Heart right ventricle (tissue), 16 donors: ENCODE measurements at regions not wholly inside any gene's neighbourhood (a gene's known extent, or its start where the extent isn't known, plus 50 kb on each side); places are given as distances from the start of the nearest gene placed in this dataset.
A peak's percentile ranks its signal among the peaks of the same experiment; 100 is the strongest.

Source experiments
- ATAC-seq, 8 donors: fragments of 200-7000 bp; cut with Tn5 transposase; one replicate each; pipeline ENCODE4 v1.9.1; 2020; ENCODE audit warnings: mild to moderate bottlenecking in 8 of 8, moderate library complexity in 8 of 8, moderate number of reproducible peaks in 1 of 8
- DNase-seq, 2 donors: peaks; one replicate each; pipeline ENCODE4 v3.0.0-alpha.2; 2020
- H3K27ac ChIP-seq, 10 donors: fragments of 200-600 bp; sonication (generic) in 2 of 10; one replicate each; pipeline versions ENCODE4 v1.5.0 to v1.8.0; 2020 to 2022; ENCODE audit warnings: mild to moderate bottlenecking in 3 of 10
- H3K27me3 ChIP-seq, 7 donors: fragments of 200-600 bp; one replicate each; pipeline ENCODE4 v1.8.0; 2021 to 2022; ENCODE audit warnings: mild to moderate bottlenecking in 2 of 7
- H3K36me3 ChIP-seq, 9 donors: fragments of 200-600 bp; sonication (generic) in 1 of 9; one replicate each; pipeline versions ENCODE4 v1.5.0 to v1.8.0; 2020 to 2022; ENCODE audit warnings: mild to moderate bottlenecking in 2 of 9
- H3K4me1 ChIP-seq, 9 donors: fragments of 200-600 bp; sonication (generic) in 1 of 9; one replicate each; pipeline versions ENCODE4 v1.5.0 to v1.8.0; 2020 to 2022; ENCODE audit warnings: mild to moderate bottlenecking in 4 of 9
- H3K4me3 ChIP-seq, 10 donors: fragments of 200-600 bp; sonication (generic) in 2 of 10; one replicate each; pipeline versions ENCODE4 v1.5.0 to v1.8.0; 2020 to 2022; ENCODE audit warnings: mild to moderate bottlenecking in 7 of 10, moderate library complexity in 2 of 10
- H3K9me3 ChIP-seq, 11 donors: fragments of 200-600 bp in 10 of 11; sonication (generic) in 2 of 11; one replicate each; pipeline versions ENCODE4 v1.5.0 to v1.8.0; 2013 to 2022; ENCODE audit warnings: mild to moderate bottlenecking in 2 of 11, control low read depth in 1 of 11, moderate library complexity in 1 of 11
- CTCF ChIP-seq, 9 donors: fragments of 200-600 bp; sonication (generic) in 2 of 9; IDR thresholded peaks; one replicate each; pipeline versions ENCODE4 v1.5.0 to v1.8.0; 2021 to 2022; ENCODE audit warnings: antibody characterized with exemption in 9 of 9, mild to moderate bottlenecking in 5 of 9, moderate library complexity in 1 of 9
- WGBS, 2 donors: extraction: QIAGEN DNeasy Blood & Tissue Kit; methylation state at CpG; one replicate each; pipeline ENCODE4 v1.1.7; 2013; ENCODE audit warnings: inconsistent platforms in 1 of 2; 5-methylcytosine and 5-hydroxymethylcytosine counted together
- intact Hi-C, 10 donors: fragments of 100-400 bp; cut with DNase I; formaldehyde crosslinking; loops; one replicate each; pipeline versions ENCODE4 v1.11.1 to v1.14.2; 2022
- donor health status: Arrhythmogenic right ventricular cardiomyopathy.
- donor health status: ischemic (EF 13 %, LVEDD 7.1; RV severe dilation, severe dysfunction).
- donor health status: healthy with polysubstance abuse.
- donor health status: DM: no; HTN: yes; CAD: no.
- donor health status: DM: no; HTN: no; CAD: no.
- donor health status: ischemic (EF 25% LVEDD 6.9; RV normal size, moderate dysfunction).
- donor health status: ischemic (EF 25% LVEDD 5.7; RV mildly dilated, moderate dysfunction).
- donor health status: healthy.
- donor health status: DM: yes; HTN: yes; CAD: no.
- donor health status: Ischemic cardiomyopathy.
- donor health status: ischemic (EF 35%, LVEDD 5.7; RV mildly dilated, moderate dysfunction).
- donor health status: nonischemic (EF 11% LVEDD 7.7; RV severe dilation, severe dysfunction).
- donor health status: DM: yes; HTN: yes; CAD: no.
- donor health status: PGD.
- donor health status: ischemic (EF 29% LVEDD 5.4; RV normal size, mild dysfunction).
- donor health status: nonischemic (EF 23%, LVEDD 6.1; RV moderate dilation, normal function).

DNA sequence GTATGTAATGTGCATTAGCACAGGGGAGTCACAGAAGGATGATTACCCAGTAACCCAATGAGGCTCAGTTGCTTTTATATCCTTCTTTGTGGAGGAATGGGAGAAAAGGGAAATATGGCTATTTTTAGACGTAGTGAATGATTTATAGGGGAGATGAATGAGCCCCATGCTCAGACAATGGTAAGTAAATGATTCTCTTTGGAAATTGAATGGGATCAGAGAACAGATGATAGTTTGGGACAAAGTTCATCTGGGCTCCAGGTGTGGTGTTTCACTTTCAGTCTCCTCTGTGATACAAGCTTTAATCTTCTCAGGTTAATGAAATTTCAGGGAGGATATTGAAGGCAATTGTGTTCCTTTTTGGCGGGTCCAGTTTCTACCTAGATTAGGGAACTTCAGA, 63.0 kb upstream of the MPP7 start:
- 60 to 64% methylated on average over 2 of the region's 2 CpGs for WGBS, 2 donors

DNA sequence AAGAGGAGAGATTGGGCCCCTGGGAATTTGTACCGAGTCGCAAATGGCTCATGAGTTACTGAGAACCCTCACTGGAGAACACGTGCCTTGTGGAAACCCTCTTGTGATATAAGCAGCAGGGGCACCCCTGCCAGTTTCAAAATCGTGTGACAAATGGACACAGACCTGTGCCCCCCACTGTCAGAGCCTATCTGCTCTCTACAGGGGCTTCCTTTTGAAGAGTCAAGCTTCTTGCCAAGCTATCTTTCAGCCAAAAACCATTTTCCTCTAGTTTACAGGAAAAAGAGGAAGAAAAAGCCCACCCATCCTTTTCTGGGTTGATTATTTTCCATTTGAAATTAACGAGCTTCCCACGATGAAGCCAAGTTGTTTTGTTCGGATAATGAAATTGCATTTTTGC, 64.1 kb upstream of the MPP7 start:
- TF ChIP-seq CTCF (IDR thresholded peaks at IDR 0.05) = no peak
- no peaks in the 10 kb centered on the region for H3K9me3 ChIP-seq
- H3K4me1 ChIP-seq = peaks cover 0 to 33% (median 0%) of the 10 kb centered on the region in 9 donors
- intact Hi-C loops = loop anchor here in 1 of 10 donors (5.0 kb wide), 1 partner anchor 35 kb away; no protein-coding TSS in a partner anchor
- peaks cover 0 to 4% (median 0%) of the 10 kb centered on the region in 7 donors for H3K27me3 ChIP-seq
- H3K27ac ChIP-seq = peak overlapping the region in 1 of 10 donors; percentile 62
- DNase-seq (no peak), ATAC-seq (no peak)
- no peak overlapping the region for H3K4me3 ChIP-seq
- no peaks in the 10 kb centered on the region for H3K36me3 ChIP-seq
- WGBS, 2 donors = 45 to 49% methylated on average over 7 of the region's 7 CpGs

More for the DNA sequence above, 63.0 kb upstream of the MPP7 start:
- no peak for ATAC-seq
- TF ChIP-seq CTCF (IDR thresholded peaks at IDR 0.05) = no peak
- Histone ChIP-seq H3K36me3 (no peaks in the 10 kb centered on the region), H3K27ac (peak overlapping the region in 1 of 10 donors; percentile 48), H3K4me1 (peaks cover 0 to 33% (median 0%) of the 10 kb centered on the region in 9 donors), H3K27me3 (peaks cover 0 to 4% (median 0%) of the 10 kb centered on the region in 7 donors), H3K4me3 (no peak overlapping the region), H3K9me3 (no peaks in the 10 kb centered on the region)
- intact Hi-C loops = loop anchor here in 1 of 10 donors (5.0 kb wide), 1 partner anchor 34 kb away; no protein-coding TSS in a partner anchor
- no peak for DNase-seq

DNA sequence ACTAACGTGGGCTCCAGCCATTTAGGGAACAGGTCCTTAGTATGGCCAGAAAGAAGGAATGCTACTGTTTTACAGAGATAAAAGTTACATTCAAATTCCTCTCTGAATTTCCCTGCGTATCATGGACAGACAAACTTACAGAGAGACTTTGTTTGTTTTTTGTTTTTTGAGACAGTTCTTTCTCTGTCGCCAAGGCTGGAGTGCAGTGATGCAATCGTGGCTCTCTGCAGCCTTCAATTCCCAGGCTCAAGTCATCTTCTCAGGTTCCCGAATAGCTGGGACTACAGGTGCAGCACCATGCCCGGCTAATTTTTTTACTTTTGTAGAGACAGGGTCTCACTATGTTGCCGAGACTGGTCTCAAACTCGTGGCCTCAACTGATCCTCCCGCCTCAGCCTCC, 64.5 kb upstream of the MPP7 start:
- TF ChIP-seq CTCF (IDR thresholded peaks at IDR 0.05) = no peak
- Histone ChIP-seq H3K4me1 (peaks cover 0 to 33% (median 0%) of the 10 kb centered on the region in 9 donors), H3K27ac (peak overlapping the region in 1 of 10 donors; percentile 62), H3K4me3 (no peak overlapping the region), H3K27me3 (peaks cover 0 to 4% (median 0%) of the 10 kb centered on the region in 7 donors), H3K9me3 (no peaks in the 10 kb centered on the region), H3K36me3 (no peaks in the 10 kb centered on the region)
- intact Hi-C loops = loop anchor here in 1 of 10 donors (5.0 kb wide), 1 partner anchor 35 kb away; no protein-coding TSS in a partner anchor
- no peak for DNase-seq
- no peak for ATAC-seq
- 77 to 78% methylated on average over 9 of the region's 9 CpGs for WGBS, 2 donors

DNA sequence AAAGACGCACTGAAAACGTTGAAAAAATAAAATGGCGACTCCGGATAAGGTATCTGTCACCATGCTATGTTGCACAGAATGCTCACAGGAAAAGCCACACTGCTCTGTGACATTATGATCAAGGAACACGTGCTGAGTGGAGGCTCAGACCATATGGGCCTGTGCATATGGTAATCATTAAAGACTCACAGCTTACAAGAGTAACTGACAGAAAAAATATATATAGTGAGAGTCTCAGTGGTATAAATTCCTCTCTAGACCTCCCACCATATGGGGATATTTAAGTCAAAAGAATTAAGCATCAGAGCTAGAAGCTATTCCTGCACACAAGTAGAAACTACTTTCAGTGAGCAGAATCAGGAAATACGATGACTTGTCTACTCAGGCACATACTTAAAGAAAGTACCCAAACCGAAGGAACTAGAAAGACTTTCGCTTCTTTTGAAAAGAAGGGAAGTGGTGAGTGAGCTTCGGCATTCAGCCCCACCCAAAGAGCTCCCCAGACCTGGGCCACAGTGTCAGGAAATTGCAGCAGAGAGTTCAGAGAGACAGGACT, 65.1 kb upstream of the MPP7 start:
- intact Hi-C loops = loop anchor here in 1 of 10 donors (5.0 kb wide), 1 partner anchor 36 kb away; no protein-coding TSS in a partner anchor
- no peak for TF ChIP-seq CTCF (IDR thresholded peaks at IDR 0.05)
- ATAC-seq (peak in 5 of 8 donors; percentile 38 to 62 (median 52)), DNase-seq (no peak)
- Histone ChIP-seq H3K4me3 (no peak overlapping the region), H3K27ac (peak overlapping the region in 1 of 10 donors; percentile 62), H3K4me1 (peaks cover 0 to 33% (median 0%) of the 10 kb centered on the region in 9 donors), H3K36me3 (no peaks in the 10 kb centered on the region), H3K9me3 (no peaks in the 10 kb centered on the region), H3K27me3 (peaks cover 0 to 4% (median 0%) of the 10 kb centered on the region in 7 donors)
- WGBS, 2 donors = 67 to 69% methylated on average over 9 of the region's 9 CpGs
